Activated CD8-positive, alpha-beta T cell treated with anti-CD3 and anti-CD28 coated beads, Interleukin-2, amount 10 ng/mL, durations not matched to agents 7 days and 5 days (primary cell): ENCODE measurements at regions not wholly inside any gene's neighbourhood (a gene's known extent, or its start where the extent isn't known, plus 50 kb on each side); places are given as distances from the start of the nearest gene placed in this dataset.
"Not testable (repeated sequence)": the region's sequence is repeated elsewhere in the genome, so short reads cannot be mapped to it uniquely, and the experiment has no call there.

Source experiments
- ATAC-seq: fragments of 150-1000 bp; cut with Tn5 transposase; one replicate; pipeline ENCODE4 v1.10.0; 2021; ENCODE audit warnings: moderate library complexity
- CTCF ChIA-PET: fragments of 350-600 bp; sonication (Branson Sonifier 250); formaldehyde crosslinking; loops from one replicate; lab custom pipeline; 2021; ENCODE audit warnings: antibody characterized with exemption; lab: Charles Lee
- POLR2A ChIA-PET: fragments of 350-600 bp; sonication (Branson Sonifier 250); formaldehyde crosslinking; loops from one replicate; lab custom pipeline; 2021; ENCODE audit warnings: antibody characterized with exemption; lab: Charles Lee
- DNase-seq: peaks from one replicate; pipeline ENCODE4 v3.0.0-alpha.2; 2020
- H3K27ac Mint-ChIP-seq: one replicate; pipeline ENCODE4 v1.8.0; 2021; ENCODE audit warnings: mild to moderate bottlenecking, mixed read lengths
- H3K27me3 Mint-ChIP-seq: one replicate; pipeline ENCODE4 v1.8.0; 2021; ENCODE audit warnings: low read depth, mixed read lengths
- H3K36me3 Mint-ChIP-seq: one replicate; pipeline ENCODE4 v1.8.0; 2021; ENCODE audit warnings: low read depth, mixed read lengths
- H3K4me1 Mint-ChIP-seq: one replicate; pipeline ENCODE4 v1.8.0; 2021; ENCODE audit warnings: low read depth, mixed read lengths
- H3K4me3 Mint-ChIP-seq: one replicate; pipeline ENCODE4 v1.8.0; 2021; ENCODE audit warnings: mild to moderate bottlenecking, mixed read lengths
- H3K9me3 Mint-ChIP-seq: one replicate; pipeline ENCODE4 v1.8.0; 2022; ENCODE audit warnings: mixed read lengths; ENCODE audit not compliant: insufficient read depth

DNA sequence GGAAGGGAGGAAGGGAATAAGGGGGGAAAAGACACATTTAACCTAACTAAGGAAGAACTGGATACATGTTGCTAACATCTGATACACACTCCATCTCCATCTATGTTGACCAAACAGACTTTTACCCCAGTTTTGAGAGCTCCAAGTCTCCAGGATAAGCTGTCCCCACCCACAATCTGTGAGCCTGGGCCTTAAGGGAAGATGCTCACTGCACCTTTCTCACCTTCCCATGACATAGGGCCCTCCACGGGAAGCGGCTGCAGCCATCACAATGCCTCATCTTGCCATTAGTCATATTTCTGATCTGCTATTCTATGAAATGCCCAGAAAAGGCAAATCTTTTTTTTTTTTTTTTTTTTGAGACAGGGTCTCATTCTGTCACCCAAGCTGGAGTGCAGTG, 126.6 kb upstream of the SALL4 start:
- CTCF ChIA-PET, result interaction anchor here (0.7 kb wide), 1 partner anchor 144 kb away, joined by 3 read pairs; no protein-coding TSS in a partner anchor
- no peak for ATAC-seq
- no peaks in the 10 kb centered on the region for H3K4me1 Mint-ChIP-seq

DNA sequence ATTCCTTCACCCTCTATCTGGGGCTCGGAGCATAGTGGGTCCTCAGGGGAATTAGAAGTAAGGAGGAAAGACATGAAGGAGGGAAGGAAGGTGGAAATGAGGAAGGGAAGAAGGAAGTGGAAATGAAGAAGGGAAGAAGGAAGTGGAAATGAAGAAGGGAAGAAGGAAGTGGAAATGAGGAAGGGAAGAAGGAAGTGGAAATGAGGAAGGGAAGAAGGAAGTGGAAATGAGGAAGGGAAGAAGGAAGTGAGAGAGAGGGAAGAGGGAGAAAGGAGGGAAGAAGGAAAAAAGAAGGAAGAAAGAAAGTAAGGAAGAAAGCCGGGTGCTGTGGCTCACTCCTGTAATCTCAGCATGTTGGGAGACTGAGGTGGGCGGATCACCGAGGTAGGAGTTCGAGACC, 125.6 kb upstream of the SALL4 start:
- H3K9me3 Mint-ChIP-seq, CTCF ChIA-PET, H3K27ac Mint-ChIP-seq, H3K4me1 Mint-ChIP-seq, ATAC-seq, POLR2A ChIA-PET, H3K4me3 Mint-ChIP-seq, DNase-seq, H3K36me3 Mint-ChIP-seq, H3K27me3 Mint-ChIP-seq: not testable (repeated sequence)

More for the DNA sequence above, 126.6 kb upstream of the SALL4 start:
- no peaks in the 10 kb centered on the region for H3K27me3 Mint-ChIP-seq
- no peak overlapping the region for H3K27ac Mint-ChIP-seq
- H3K36me3 Mint-ChIP-seq, result no peaks in the 10 kb centered on the region
- POLR2A ChIA-PET, result no interaction called here
- no peak for DNase-seq
- no peaks in the 10 kb centered on the region for H3K9me3 Mint-ChIP-seq
- no peak overlapping the region for H3K4me3 Mint-ChIP-seq

DNA sequence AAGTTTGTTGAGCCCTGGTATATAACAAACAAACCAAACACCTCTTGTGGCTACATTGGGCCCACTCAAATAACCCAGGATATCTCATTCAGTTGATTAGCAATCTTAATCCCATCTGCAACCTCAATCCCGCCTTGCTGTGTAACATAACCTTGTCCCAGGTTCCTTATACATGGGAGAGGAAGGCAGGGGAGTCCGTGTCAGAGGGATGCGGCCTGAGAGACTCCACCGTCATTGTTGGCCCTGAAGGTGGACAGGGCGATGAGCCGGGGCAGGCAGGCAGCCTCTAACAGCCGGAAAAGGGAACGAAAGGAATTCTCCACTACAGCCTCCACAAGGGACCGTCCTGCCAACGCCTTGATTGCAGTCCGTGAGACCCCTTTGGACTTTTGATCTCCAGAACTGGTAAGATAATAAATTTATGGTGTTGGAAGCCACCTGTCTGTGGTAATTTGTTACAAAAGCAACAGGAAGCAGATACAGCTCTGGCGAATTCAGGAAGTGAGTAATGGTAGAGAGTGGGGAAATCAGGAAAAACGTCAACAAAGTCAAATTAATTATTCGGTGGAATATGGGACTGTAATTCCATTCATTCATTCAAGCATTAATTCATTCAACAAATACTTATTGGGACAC, 124.5 kb upstream of the SALL4 start:
- no peak overlapping the region for H3K27ac Mint-ChIP-seq
- no peaks in the 10 kb centered on the region for H3K4me1 Mint-ChIP-seq
- DNase-seq (no peak), ATAC-seq (no peak)
- POLR2A ChIA-PET, result no interaction called here
- H3K9me3 Mint-ChIP-seq, result no peaks in the 10 kb centered on the region
- H3K36me3 Mint-ChIP-seq, result no peaks in the 10 kb centered on the region
- CTCF ChIA-PET, result no interaction called here
- H3K27me3 Mint-ChIP-seq, result peaks cover 2% of the 10 kb centered on the region
- H3K4me3 Mint-ChIP-seq, result no peak overlapping the region

DNA sequence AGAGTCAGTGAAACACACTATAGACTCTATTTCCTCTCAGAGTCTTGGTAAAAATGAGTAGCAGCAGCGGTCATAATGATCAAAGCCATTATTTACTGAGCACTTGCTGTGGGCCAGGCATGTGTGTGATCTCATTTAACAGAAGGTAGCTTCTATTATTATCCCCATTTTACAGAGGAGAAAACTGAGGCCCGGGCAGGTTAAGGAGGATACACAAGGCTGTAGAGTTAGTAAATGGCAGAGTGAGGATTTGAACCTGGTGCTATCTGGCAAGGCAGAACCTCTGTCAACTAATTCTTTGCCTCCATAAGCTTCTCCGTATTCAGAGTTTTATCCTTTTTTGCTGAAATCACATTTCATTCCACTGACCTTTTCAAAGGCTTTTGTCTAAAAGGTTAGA, 122.2 kb upstream of the SALL4 start:
- CTCF ChIA-PET, result no interaction called here
- no peak for ATAC-seq
- no peak overlapping the region for H3K27ac Mint-ChIP-seq
- H3K9me3 Mint-ChIP-seq, result no peaks in the 10 kb centered on the region
- H3K4me1 Mint-ChIP-seq, result no peaks in the 10 kb centered on the region
- H3K27me3 Mint-ChIP-seq, result peaks cover 2% of the 10 kb centered on the region
- H3K4me3 Mint-ChIP-seq, result no peak overlapping the region
- no peak for DNase-seq
- POLR2A ChIA-PET, result no interaction called here
- H3K36me3 Mint-ChIP-seq, result no peaks in the 10 kb centered on the region

DNA sequence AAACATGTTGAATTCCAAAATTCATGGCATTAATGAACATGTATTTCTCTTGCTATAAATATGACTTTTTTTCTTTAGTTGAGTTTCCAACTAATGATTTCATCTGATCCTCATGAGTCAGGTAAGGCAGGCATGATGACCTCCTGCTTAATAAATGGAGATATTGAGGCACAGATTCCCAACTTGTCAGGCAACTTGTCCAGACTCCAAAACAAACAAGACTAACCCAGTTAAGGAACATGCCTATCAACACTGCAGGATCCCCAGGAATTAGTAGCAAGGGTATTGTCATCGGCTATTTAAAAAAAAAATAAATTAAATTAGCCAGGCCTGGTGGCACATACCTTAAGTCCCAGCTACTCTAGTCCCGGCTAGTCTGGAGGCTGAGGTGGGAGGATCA, 121.3 kb upstream of the SALL4 start:
- H3K27ac Mint-ChIP-seq, result no peak overlapping the region
- H3K9me3 Mint-ChIP-seq, result no peaks in the 10 kb centered on the region
- no peaks in the 10 kb centered on the region for H3K36me3 Mint-ChIP-seq
- no peaks in the 10 kb centered on the region for H3K4me1 Mint-ChIP-seq
- DNase-seq (no peak), ATAC-seq (no peak)
- POLR2A ChIA-PET, result no interaction called here
- H3K4me3 Mint-ChIP-seq, result no peak overlapping the region
- CTCF ChIA-PET, result no interaction called here
- peaks cover 2% of the 10 kb centered on the region for H3K27me3 Mint-ChIP-seq

DNA sequence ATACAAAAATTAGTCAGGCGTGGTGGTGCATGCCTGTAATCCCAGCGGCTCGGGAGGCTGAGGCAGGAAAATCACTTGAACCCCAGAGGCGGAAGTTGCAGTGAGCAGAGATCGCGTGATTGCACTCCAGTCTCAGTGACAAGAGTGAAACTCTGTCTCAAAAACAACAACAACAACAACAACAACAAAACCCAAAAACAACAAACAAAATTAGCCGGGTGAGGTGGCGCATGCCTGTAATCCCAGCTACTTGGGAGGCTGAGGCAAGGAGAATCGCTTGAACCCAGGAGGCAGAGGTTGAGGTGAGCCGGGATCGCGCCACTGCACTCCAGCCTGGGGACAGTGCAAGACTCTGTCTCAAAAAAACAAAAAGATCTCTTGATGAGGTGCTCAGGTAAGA, 120.5 kb upstream of the SALL4 start:
- H3K4me1 Mint-ChIP-seq, ATAC-seq, H3K4me3 Mint-ChIP-seq, DNase-seq, POLR2A ChIA-PET, CTCF ChIA-PET, H3K9me3 Mint-ChIP-seq, H3K27ac Mint-ChIP-seq, H3K36me3 Mint-ChIP-seq, H3K27me3 Mint-ChIP-seq: not testable (repeated sequence)

DNA sequence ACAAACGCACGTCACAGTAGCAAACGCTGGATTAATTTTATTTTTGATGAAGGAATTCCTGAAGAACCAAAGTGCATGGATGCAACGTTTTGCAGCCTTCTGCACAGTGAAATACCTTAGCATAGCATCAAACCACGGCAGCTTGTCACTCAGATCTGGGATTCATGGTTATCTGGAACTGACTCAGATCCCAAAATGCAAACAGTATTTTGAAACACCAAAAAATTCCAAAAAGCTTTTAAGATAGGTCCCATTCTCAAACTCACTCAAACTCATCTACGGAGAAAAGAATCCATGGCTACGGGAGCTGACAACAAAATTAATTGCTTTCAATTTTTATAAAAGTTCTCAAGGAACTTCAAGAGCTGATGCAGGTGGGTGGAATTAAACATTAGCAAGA, 116.2 kb upstream of the SALL4 start:
- H3K4me1 Mint-ChIP-seq, result no peaks in the 10 kb centered on the region
- DNase-seq (no peak), ATAC-seq (no peak)
- CTCF ChIA-PET, result no interaction called here
- no peak overlapping the region for H3K4me3 Mint-ChIP-seq
- POLR2A ChIA-PET, result no interaction called here
- no peaks in the 10 kb centered on the region for H3K9me3 Mint-ChIP-seq
- H3K27ac Mint-ChIP-seq, result no peak overlapping the region
- no peaks in the 10 kb centered on the region for H3K36me3 Mint-ChIP-seq
- H3K27me3 Mint-ChIP-seq, result peaks cover 2% of the 10 kb centered on the region

DNA sequence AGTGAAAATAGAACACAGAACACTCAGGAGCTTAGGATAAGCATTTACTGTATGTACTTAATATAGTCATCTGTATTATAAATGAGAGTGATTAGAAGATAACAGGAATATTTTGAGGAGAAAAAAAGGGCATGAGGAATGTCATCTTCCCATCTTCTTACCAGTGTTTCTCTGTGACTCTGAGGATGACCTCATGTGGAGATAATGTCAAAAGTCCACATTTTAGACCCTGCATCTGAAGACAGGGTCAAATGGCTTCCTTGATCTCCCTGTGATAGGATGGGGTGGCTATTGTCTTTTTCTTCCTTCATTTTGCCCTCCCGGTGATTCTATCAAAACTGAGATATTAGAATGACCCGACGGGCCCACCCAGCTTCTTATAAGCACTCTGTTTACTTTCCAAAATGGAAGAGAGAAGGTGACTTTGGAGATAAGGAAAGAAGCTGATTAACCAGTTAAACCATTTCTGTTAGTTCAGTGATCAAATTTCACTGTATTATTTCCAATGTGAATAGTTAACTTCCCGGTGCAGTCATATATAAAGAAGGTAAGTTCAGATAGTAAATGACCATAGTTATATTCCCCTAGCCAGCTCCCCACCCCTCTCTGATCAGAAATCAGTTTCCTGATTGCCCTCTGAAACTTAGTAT, 115.7 kb upstream of the SALL4 start:
- H3K27me3 Mint-ChIP-seq, result peaks cover under 1% of the 10 kb centered on the region
- no peak overlapping the region for H3K27ac Mint-ChIP-seq
- POLR2A ChIA-PET, result no interaction called here
- H3K4me1 Mint-ChIP-seq, result no peaks in the 10 kb centered on the region
- H3K36me3 Mint-ChIP-seq, result no peaks in the 10 kb centered on the region
- ATAC-seq (no peak), DNase-seq (no peak)
- CTCF ChIA-PET, result no interaction called here
- H3K4me3 Mint-ChIP-seq, result no peak overlapping the region
- no peaks in the 10 kb centered on the region for H3K9me3 Mint-ChIP-seq

DNA sequence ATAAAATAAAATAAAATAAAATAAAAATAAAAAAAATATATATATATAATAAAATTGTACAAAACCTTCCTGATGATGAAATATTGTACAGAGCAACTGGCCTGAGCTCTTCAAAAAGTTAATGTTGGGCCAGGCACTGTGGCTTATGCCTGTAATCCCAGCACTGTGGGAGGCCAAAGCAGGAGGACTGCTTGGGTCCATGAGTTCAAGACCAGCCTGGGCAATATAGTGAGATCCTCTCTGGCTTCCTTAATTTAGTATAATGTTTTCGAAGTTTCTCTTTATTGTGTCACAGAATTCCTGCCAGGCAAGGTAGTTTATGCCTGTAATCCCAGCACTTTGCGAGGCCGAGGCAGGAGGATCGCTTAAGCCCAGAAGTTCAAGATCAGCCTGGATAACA, 113.9 kb upstream of the SALL4 start:
- no peak for ATAC-seq
- Mint-ChIP-seq H3K27me3 (no peaks in the 10 kb centered on the region), H3K4me3 (no peak overlapping the region), H3K36me3 (no peaks in the 10 kb centered on the region), H3K9me3 (no peaks in the 10 kb centered on the region), H3K27ac (no peak overlapping the region), H3K4me1 (no peaks in the 10 kb centered on the region)
- POLR2A ChIA-PET, result no interaction called here
- CTCF ChIA-PET, result no interaction called here
- DNase-seq, result no peak

DNA sequence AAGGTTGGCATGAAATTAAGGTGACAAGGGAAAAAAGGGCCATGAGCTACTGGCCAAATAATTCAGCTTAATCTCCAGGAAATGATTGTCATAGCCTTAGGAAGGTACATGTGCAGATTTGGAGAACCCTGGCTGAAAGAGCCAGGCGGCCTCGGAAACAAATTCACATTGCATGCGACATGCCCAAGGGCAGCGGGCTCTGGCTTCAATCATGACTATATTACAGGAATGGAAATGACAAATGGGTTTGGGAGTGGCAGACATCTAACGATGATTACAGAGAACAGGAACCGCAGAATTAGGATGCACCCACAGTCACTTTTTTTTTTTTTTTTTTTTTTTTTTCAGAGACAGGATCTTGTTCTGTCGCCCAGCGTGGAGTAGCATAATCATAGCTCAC, 112.4 kb upstream of the SALL4 start:
- no peak for DNase-seq

DNA sequence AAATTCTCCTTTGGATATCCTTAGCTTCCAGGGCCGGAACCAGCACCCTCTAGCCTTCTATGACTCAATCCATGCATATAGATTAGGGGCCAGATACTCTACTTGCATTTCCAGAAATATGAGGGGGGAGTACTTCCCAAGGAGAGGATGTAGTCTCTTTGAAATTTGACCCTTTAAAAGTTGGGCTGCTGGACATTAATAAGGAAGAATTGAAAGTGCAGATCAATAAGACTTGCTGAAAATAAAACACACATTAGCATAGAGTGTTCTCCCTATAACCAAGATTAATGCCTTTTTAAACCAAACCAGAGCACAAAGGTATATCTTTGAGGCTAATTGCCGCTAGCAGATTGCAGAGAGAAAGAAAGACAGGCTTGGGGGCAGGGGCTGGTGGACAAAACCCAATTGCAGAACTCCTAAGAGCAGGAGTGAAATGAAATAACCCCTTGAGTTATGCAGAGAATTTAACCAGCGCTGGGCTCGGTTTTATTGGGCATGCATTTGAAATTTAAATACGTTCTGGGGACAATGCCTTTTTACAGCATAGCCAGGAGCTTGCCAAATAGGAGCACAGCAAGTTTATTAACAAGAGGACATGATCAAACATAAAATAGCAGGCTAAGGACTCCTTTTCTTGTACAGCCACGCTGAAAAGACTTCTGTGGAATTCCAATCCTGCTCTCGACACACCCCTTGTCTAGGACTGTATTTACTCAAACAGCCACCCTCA, 108.2 kb upstream of the SALL4 start:
- CTCF ChIA-PET, result no interaction called here
- POLR2A ChIA-PET, result no interaction called here
- Mint-ChIP-seq H3K27ac (no peak overlapping the region), H3K9me3 (no peaks in the 10 kb centered on the region), H3K27me3 (no peaks in the 10 kb centered on the region), H3K4me1 (no peaks in the 10 kb centered on the region), H3K36me3 (no peaks in the 10 kb centered on the region), H3K4me3 (no peak overlapping the region)
- no peak for DNase-seq
- no peak for ATAC-seq

More for the DNA sequence above, 112.4 kb upstream of the SALL4 start:
- no peak for ATAC-seq
- no peak overlapping the region for H3K27ac Mint-ChIP-seq
- no peaks in the 10 kb centered on the region for H3K4me1 Mint-ChIP-seq
- ChIA-PET CTCF (no interaction called here), POLR2A (no interaction called here)
- no peaks in the 10 kb centered on the region for H3K36me3 Mint-ChIP-seq
- no peaks in the 10 kb centered on the region for H3K9me3 Mint-ChIP-seq
- no peak overlapping the region for H3K4me3 Mint-ChIP-seq
- no peaks in the 10 kb centered on the region for H3K27me3 Mint-ChIP-seq

DNA sequence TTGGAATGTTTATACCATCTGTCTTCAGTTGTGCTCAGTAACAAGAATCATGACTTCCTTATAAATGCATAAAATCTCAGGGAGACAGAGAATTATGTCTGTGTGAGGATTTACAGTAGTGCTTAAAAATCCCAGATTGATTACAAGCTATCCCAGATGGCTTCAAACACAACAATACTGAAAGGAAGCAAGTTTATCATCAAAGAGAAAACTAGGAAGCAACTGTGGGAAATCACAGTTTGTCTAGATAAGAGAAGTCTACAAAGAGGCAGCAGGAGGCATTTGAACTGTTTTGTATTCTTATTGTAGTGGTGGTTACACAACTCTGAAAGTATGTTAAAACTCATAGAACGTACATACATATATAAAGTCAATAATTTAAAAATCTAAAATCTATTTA, 104.4 kb upstream of the SALL4 start:
- Mint-ChIP-seq H3K4me3 (no peak overlapping the region), H3K9me3 (no peaks in the 10 kb centered on the region), H3K27ac (no peak overlapping the region), H3K36me3 (no peaks in the 10 kb centered on the region), H3K27me3 (no peaks in the 10 kb centered on the region), H3K4me1 (no peaks in the 10 kb centered on the region)
- CTCF ChIA-PET, result no interaction called here
- POLR2A ChIA-PET, result no interaction called here
- ATAC-seq, result no peak
- no peak for DNase-seq
